C4-2B (cell line): ENCODE measurements at regions not wholly inside any gene's neighbourhood (a gene's known extent, or its start where the extent isn't known, plus 50 kb on each side); places are given as distances from the start of the nearest gene placed in this dataset.

Source experiments
- ZFX ChIP-seq: fragments of 450-650 bp; IDR thresholded peaks from 2 replicates; pipeline ENCODE4 v1.6.1; 2017
- TF ChIP-seq, protein P1 (sequence below): fragments of 450-650 bp; conservative IDR thresholded peaks from 2 replicates; pipeline ENCODE4 v1.5.1; 2017; ENCODE audit warnings: mild to moderate bottlenecking

DNA sequence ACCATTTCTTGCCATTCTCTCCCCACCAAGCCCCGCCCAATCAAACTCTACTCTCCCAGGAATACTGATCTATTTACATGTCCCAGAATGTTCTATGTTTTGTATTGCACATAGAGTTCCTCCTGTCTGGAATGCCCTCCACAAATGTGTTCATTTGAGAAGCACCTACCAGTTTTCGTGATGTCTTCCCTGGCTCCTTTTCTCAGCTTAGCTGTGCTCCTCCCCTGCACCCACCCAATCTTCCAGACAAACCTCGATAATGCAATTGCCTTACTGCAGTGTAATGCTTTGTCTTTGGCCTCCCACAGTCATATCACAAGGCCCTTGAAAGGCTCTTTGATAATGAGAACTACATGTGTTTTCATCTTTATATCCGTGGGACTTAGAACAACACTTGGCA, 214.5 kb upstream of the ANKRD55 start:
- TF ChIP-seq, protein P1, sequence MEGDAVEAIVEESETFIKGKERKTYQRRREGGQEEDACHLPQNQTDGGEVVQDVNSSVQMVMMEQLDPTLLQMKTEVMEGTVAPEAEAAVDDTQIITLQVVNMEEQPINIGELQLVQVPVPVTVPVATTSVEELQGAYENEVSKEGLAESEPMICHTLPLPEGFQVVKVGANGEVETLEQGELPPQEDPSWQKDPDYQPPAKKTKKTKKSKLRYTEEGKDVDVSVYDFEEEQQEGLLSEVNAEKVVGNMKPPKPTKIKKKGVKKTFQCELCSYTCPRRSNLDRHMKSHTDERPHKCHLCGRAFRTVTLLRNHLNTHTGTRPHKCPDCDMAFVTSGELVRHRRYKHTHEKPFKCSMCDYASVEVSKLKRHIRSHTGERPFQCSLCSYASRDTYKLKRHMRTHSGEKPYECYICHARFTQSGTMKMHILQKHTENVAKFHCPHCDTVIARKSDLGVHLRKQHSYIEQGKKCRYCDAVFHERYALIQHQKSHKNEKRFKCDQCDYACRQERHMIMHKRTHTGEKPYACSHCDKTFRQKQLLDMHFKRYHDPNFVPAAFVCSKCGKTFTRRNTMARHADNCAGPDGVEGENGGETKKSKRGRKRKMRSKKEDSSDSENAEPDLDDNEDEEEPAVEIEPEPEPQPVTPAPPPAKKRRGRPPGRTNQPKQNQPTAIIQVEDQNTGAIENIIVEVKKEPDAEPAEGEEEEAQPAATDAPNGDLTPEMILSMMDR = no peak
- no peak for TF ChIP-seq ZFX
